GM15510 (cell line): ENCODE measurements at regions not wholly inside any gene's neighbourhood (a gene's known extent, or its start where the extent isn't known, plus 50 kb on each side); places are given as distances from the start of the nearest gene placed in this dataset.

Experiments
- POLR2A ChIP-seq: IDR thresholded peaks from 3 replicates; pipeline ENCODE4 v1.6.1; 2011; ENCODE audit warnings: borderline replicate concordance; ENCODE audit not compliant: insufficient read length; ENCODE audit errors: extremely low read depth

- no peak for TF ChIP-seq POLR2A
Observed at GRCh38 chr2:41353060-41353459, 694.8 kb upstream of the PKDCC start.

GRCh38 chr2:41355794-41356193 lies 692.0 kb upstream of the PKDCC start:
- TF ChIP-seq POLR2A, result no peak

GRCh38 chr2:41364842-41365241 lies 683.0 kb upstream of the PKDCC start:
- no peak for TF ChIP-seq POLR2A

- no peak for TF ChIP-seq POLR2A
Observed at GRCh38 chr2:41375901-41376300, 671.9 kb upstream of the PKDCC start.

GRCh38 chr2:41377837-41378236 lies 670.0 kb upstream of the PKDCC start:
- TF ChIP-seq POLR2A, result no peak

GRCh38 chr2:41378420-41378819 lies 669.4 kb upstream of the PKDCC start:
- no peak for TF ChIP-seq POLR2A

- TF ChIP-seq POLR2A, result no peak
Observed at GRCh38 chr2:41379496-41380221, 668.2 kb upstream of the PKDCC start.

GRCh38 chr2:41381701-41382100 lies 666.1 kb upstream of the PKDCC start:
- no peak for TF ChIP-seq POLR2A

- no peak for TF ChIP-seq POLR2A
Observed at GRCh38 chr2:41387519-41387918, 660.3 kb upstream of the PKDCC start.

GRCh38 chr2:41393621-41394020 lies 654.2 kb upstream of the PKDCC start:
- TF ChIP-seq POLR2A, result no peak

GRCh38 chr2:41394541-41394940 lies 653.3 kb upstream of the PKDCC start:
- TF ChIP-seq POLR2A, result no peak

- no peak for TF ChIP-seq POLR2A
Observed at GRCh38 chr2:41395692-41396091, 652.1 kb upstream of the PKDCC start.

GRCh38 chr2:41399437-41400087 lies 648.3 kb upstream of the PKDCC start:
- TF ChIP-seq POLR2A, result no peak

- no peak for TF ChIP-seq POLR2A
Observed at GRCh38 chr2:41400088-41400665, 647.6 kb upstream of the PKDCC start.

GRCh38 chr2:41405441-41405840 lies 642.4 kb upstream of the PKDCC start:
- TF ChIP-seq POLR2A, result no peak

- no peak for TF ChIP-seq POLR2A
Observed at GRCh38 chr2:41409328-41409727, 638.5 kb upstream of the PKDCC start.
